ENCODE measurements at regions not wholly inside any gene's neighbourhood (a gene's known extent, or its start where the extent isn't known, plus 50 kb on each side); places are given as distances from the start of the nearest gene placed in this dataset.

GRCh38 chr11:114989536-114989935 is 311.2 kb downstream of the NXPE2 start:
- no peak for DNase-seq (ENCODE audit: low read depth)
- TF ChIP-seq CTCF (conservative IDR thresholded peaks at IDR 0.05; ENCODE audit: low read depth, low read length): no peak

GRCh38 chr11:115005663-115006062 is 327.3 kb downstream of the NXPE2 start:
- no peak overlapping the region for H3K4me3 ChIP-seq (ENCODE audit: low read length)
- DNase-seq (ENCODE audit: low read depth): no peak
- TF ChIP-seq CTCF (conservative IDR thresholded peaks at IDR 0.05; ENCODE audit: low read depth, low read length): no peak

More at GRCh38 chr11:114989536-114989935, 311.2 kb downstream of the NXPE2 start:
- H3K4me3 ChIP-seq (ENCODE audit: low read length): no peak overlapping the region

- TF ChIP-seq CTCF (conservative IDR thresholded peaks at IDR 0.05; ENCODE audit: low read depth, low read length): no peak
- H3K4me3 ChIP-seq (ENCODE audit: low read length): no peak overlapping the region
- DNase-seq (ENCODE audit: low read depth): no peak
Observed at GRCh38 chr11:115007851-115008250, 329.5 kb downstream of the NXPE2 start.

- no peak for DNase-seq (ENCODE audit: low read depth)
- no peak for TF ChIP-seq CTCF (conservative IDR thresholded peaks at IDR 0.05; ENCODE audit: low read depth, low read length)
- no peak overlapping the region for H3K4me3 ChIP-seq (ENCODE audit: low read length)
Observed at GRCh38 chr11:115008799-115009198, 330.5 kb downstream of the NXPE2 start.

GRCh38 chr11:115017529-115017928 is 339.2 kb downstream of the NXPE2 start:
- DNase-seq (ENCODE audit: low read depth): no peak
- TF ChIP-seq CTCF (conservative IDR thresholded peaks at IDR 0.05; ENCODE audit: low read depth, low read length): no peak
- no peak overlapping the region for H3K4me3 ChIP-seq (ENCODE audit: low read length)

- no peak for DNase-seq (ENCODE audit: low read depth)
- no peak for TF ChIP-seq CTCF (conservative IDR thresholded peaks at IDR 0.05; ENCODE audit: low read depth, low read length)
- no peak overlapping the region for H3K4me3 ChIP-seq (ENCODE audit: low read length)
Observed at GRCh38 chr11:115030166-115030565, 351.8 kb downstream of the NXPE2 start.

- DNase-seq (ENCODE audit: low read depth): no peak
- H3K4me3 ChIP-seq (ENCODE audit: low read length): no peak overlapping the region
- TF ChIP-seq CTCF (conservative IDR thresholded peaks at IDR 0.05; ENCODE audit: low read depth, low read length): no peak
Observed at GRCh38 chr11:115036406-115037180, 358.3 kb downstream of the NXPE2 start.
